ENCODE measurements at regions not wholly inside any gene's neighbourhood (a gene's known extent, or its start where the extent isn't known, plus 50 kb on each side); places are given as distances from the start of the nearest gene placed in this dataset.
A peak's percentile ranks its signal among the peaks of the same experiment; 100 is the strongest.

GRCh38 chr9:82547995-82548394 lies 514.9 kb downstream of the RASEF start (continued):
- TF ChIP-seq CTCF (IDR thresholded peaks at IDR 0.05 in 2 of 3, conservative IDR thresholded peaks at IDR 0.05 in 1 of 3; ENCODE audit: borderline replicate concordance in 1 of 3, insufficient read depth in 1 of 3, low read depth in 2 of 3, low read length in 2 of 3) = no peak

GRCh38 chr9:82549174-82549821 lies 513.6 kb downstream of the RASEF start:
- H3K27ac ChIP-seq (ENCODE audit: low read depth, low read length) = no peak overlapping the region
- H3K4me2 ChIP-seq (ENCODE audit: low read length) = no peak overlapping the region
- 0 out of 2 replicates have a peak, but pooled peaks have one; percentile 7 for TF ChIP-seq RAD21 (IDR thresholded peaks at IDR 0.05; ENCODE audit: low read depth)
- no peak for TF ChIP-seq SRF (IDR thresholded peaks at IDR 0.05; ENCODE audit: low read depth)
- no peaks in the 10 kb centered on the region for H3K4me1 ChIP-seq (ENCODE audit: control insufficient read depth in 1 of 2, insufficient read depth in 2 of 2, low read length in 2 of 2)
- CTCF ChIA-PET = no interaction called here
- H4K20me1 ChIP-seq (ENCODE audit: insufficient read depth) = no peaks in the 10 kb centered on the region; the same call in 1 of the 2 replicates
- intact Hi-C loops (cut with micrococcal nuclease) = no loop called here
- no peak overlapping the region for H2AFZ ChIP-seq (ENCODE audit: low read depth, low read length, poor library complexity, severe bottlenecking)
- DNase-seq (ENCODE audit: low read depth, low spot score) (no peak), ATAC-seq (no peak)
- H3K27me3 ChIP-seq (ENCODE audit: insufficient read depth, low read length) = no peaks in the 10 kb centered on the region
- BruUV-seq (replicated peaks) = no TSS peak
- no peak overlapping the region for H3K9ac ChIP-seq (ENCODE audit: low read length)
- RAD21 ChIA-PET (ENCODE audit: low non-redundant PET in 1 of 2, low total read pairs in 2 of 2, uncharacterized antibody in 2 of 2, unreplicated experiment in 2 of 2) = no interaction called here
- no peaks in the 10 kb centered on the region for H3K9me2 ChIP-seq (ENCODE audit: insufficient read depth)
- H3K4me3 ChIP-seq (replicated peaks in 1 of 2; ENCODE audit: low read depth in 1 of 2, low read length in 2 of 2) = no peak overlapping the region
- POLR2A ChIA-PET = no interaction called here
- peaks cover 0 to 5% of the 10 kb centered on the region in 2 experiments; a peak in 1 of 4 replicates for H3K9me3 ChIP-seq (ENCODE audit: control insufficient read depth in 1 of 2, insufficient read depth in 1 of 2, low read depth in 1 of 2, low read length in 2 of 2)
- H3K36me3 ChIP-seq (ENCODE audit: control insufficient read depth in 1 of 2, insufficient read depth in 2 of 2, low read length in 2 of 2) = no peaks in the 10 kb centered on the region
- no peaks in the 10 kb centered on the region for H3K79me2 ChIP-seq (ENCODE audit: insufficient read depth, low read length)

- BruUV-seq (replicated peaks) = no TSS peak
- intact Hi-C loops (cut with micrococcal nuclease) = no loop called here
- H3K27me3 ChIP-seq (ENCODE audit: insufficient read depth, low read length) = no peaks in the 10 kb centered on the region
- ChIA-PET CTCF (interaction anchor here (1.5 kb wide), 1 partner anchor 54 kb away, joined by 3 read pairs; no protein-coding TSS in a partner anchor), POLR2A (no interaction called here), RAD21 (ENCODE audit: low non-redundant PET in 1 of 2, low total read pairs in 2 of 2, uncharacterized antibody in 2 of 2, unreplicated experiment in 2 of 2) (no interaction called here)
- H2AFZ ChIP-seq (ENCODE audit: low read depth, low read length, poor library complexity, severe bottlenecking) = no peak overlapping the region
- H3K4me2 ChIP-seq (ENCODE audit: low read length) = no peak overlapping the region
- no peaks in the 10 kb centered on the region; the same call in 1 of the 2 replicates for H4K20me1 ChIP-seq (ENCODE audit: insufficient read depth)
- no peaks in the 10 kb centered on the region for H3K9me2 ChIP-seq (ENCODE audit: insufficient read depth)
- ATAC-seq (no peak), DNase-seq (ENCODE audit: low read depth, low spot score) (no peak)
- H3K9me3 ChIP-seq (ENCODE audit: control insufficient read depth in 1 of 2, insufficient read depth in 1 of 2, low read depth in 1 of 2, low read length in 2 of 2) = peaks cover 0 to 8% of the 10 kb centered on the region in 2 experiments; a peak in 1 of 4 replicates
- H3K4me1 ChIP-seq (ENCODE audit: control insufficient read depth in 1 of 2, insufficient read depth in 2 of 2, low read length in 2 of 2) = no peaks in the 10 kb centered on the region
- H3K27ac ChIP-seq (ENCODE audit: low read depth, low read length) = no peak overlapping the region
- no peak overlapping the region for H3K9ac ChIP-seq (ENCODE audit: low read length)
- H3K79me2 ChIP-seq (ENCODE audit: insufficient read depth, low read length) = no peaks in the 10 kb centered on the region
- no peaks in the 10 kb centered on the region for H3K36me3 ChIP-seq (ENCODE audit: control insufficient read depth in 1 of 2, insufficient read depth in 2 of 2, low read length in 2 of 2)
- no peak overlapping the region for H3K4me3 ChIP-seq (replicated peaks in 1 of 2; ENCODE audit: low read depth in 1 of 2, low read length in 2 of 2)
- TF ChIP-seq RAD21 (IDR thresholded peaks at IDR 0.05; ENCODE audit: low read depth) = no peak
- TF ChIP-seq EGR1 (IDR thresholded peaks at IDR 0.05; ENCODE audit: low read depth) = no peak
- TF ChIP-seq CBX3 (IDR thresholded peaks at IDR 0.05; ENCODE audit: low read depth) = no peak
- no peak for TF ChIP-seq MAX (IDR thresholded peaks at IDR 0.05)
- no peak for TF ChIP-seq TCF7L2 (IDR thresholded peaks at IDR 0.05; ENCODE audit: borderline replicate concordance, extremely low read depth, insufficient read depth, insufficient read length)
- TF ChIP-seq EZH2 (IDR thresholded peaks at IDR 0.05) = no peak
- TF ChIP-seq POLR2A (IDR thresholded peaks at IDR 0.05; ENCODE audit: borderline replicate concordance, extremely low read depth, insufficient read depth, insufficient read length) = no peak
- no peak for TF ChIP-seq YY1 (IDR thresholded peaks at IDR 0.05; ENCODE audit: extremely low read depth, insufficient replicate concordance, low read depth, low read length)
- no peak for TF ChIP-seq SRF (IDR thresholded peaks at IDR 0.05; ENCODE audit: low read depth)
- TF ChIP-seq ATF3 (IDR thresholded peaks at IDR 0.05) = no peak
- TF ChIP-seq ZNF274 (IDR thresholded peaks at IDR 0.05; ENCODE audit: low read depth, low read length) = no peak
- TF ChIP-seq POLR2AphosphoS5 (IDR thresholded peaks at IDR 0.05; ENCODE audit: low read depth, low read length) = no peak
Observed at GRCh38 chr9:82552784-82553183, 510.2 kb downstream of the RASEF start.
